ENCODE measurements at regions not wholly inside any gene's neighbourhood (a gene's known extent, or its start where the extent isn't known, plus 50 kb on each side); places are given as distances from the start of the nearest gene placed in this dataset.

DNA sequence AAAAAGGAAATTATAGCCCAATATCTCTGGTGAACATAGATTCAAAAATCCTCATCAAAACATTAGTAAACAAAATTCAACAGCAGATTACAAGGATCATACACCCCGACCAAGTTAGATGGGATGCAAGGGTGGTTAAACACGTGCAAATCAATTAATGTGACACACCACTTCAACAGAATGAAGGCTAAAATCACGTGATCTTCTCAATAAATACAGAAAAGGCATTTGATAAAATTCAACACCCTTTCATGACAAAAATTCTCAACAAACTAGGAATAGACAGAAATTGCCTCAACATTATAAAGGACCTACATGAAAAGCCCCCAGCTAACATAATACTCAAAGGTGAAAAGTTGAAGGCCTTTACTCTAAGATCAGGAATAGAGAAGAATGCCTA, 590.8 kb upstream of the FZD8 start:
- H3K27ac ChIP-seq, result no peak overlapping the region
- H3K36me3 ChIP-seq, result no peaks in the 10 kb centered on the region
- no peak overlapping the region for H3K4me3 ChIP-seq
- TF ChIP-seq, protein P1, sequence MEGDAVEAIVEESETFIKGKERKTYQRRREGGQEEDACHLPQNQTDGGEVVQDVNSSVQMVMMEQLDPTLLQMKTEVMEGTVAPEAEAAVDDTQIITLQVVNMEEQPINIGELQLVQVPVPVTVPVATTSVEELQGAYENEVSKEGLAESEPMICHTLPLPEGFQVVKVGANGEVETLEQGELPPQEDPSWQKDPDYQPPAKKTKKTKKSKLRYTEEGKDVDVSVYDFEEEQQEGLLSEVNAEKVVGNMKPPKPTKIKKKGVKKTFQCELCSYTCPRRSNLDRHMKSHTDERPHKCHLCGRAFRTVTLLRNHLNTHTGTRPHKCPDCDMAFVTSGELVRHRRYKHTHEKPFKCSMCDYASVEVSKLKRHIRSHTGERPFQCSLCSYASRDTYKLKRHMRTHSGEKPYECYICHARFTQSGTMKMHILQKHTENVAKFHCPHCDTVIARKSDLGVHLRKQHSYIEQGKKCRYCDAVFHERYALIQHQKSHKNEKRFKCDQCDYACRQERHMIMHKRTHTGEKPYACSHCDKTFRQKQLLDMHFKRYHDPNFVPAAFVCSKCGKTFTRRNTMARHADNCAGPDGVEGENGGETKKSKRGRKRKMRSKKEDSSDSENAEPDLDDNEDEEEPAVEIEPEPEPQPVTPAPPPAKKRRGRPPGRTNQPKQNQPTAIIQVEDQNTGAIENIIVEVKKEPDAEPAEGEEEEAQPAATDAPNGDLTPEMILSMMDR (IDR thresholded peaks at IDR 0.05 in 4 of 5, conservative IDR thresholded peaks at IDR 0.05 in 1 of 5), result no peak
- no peak for TF ChIP-seq POLR2A (IDR thresholded peaks at IDR 0.05)
- DNase-seq (no peak), ATAC-seq (no peak)
- in situ Hi-C loops (cut with MboI; ENCODE audit: low sequenced_read_pairs in 4 of 4) (no loop called here), intact Hi-C loops (cut with DNase I; ENCODE audit: low total_unique reads) (no loop called here)
- no peaks in the 10 kb centered on the region for H3K4me1 ChIP-seq
- no peaks in the 10 kb centered on the region for H3K9me3 ChIP-seq
- no peaks in the 10 kb centered on the region for H3K27me3 ChIP-seq

DNA sequence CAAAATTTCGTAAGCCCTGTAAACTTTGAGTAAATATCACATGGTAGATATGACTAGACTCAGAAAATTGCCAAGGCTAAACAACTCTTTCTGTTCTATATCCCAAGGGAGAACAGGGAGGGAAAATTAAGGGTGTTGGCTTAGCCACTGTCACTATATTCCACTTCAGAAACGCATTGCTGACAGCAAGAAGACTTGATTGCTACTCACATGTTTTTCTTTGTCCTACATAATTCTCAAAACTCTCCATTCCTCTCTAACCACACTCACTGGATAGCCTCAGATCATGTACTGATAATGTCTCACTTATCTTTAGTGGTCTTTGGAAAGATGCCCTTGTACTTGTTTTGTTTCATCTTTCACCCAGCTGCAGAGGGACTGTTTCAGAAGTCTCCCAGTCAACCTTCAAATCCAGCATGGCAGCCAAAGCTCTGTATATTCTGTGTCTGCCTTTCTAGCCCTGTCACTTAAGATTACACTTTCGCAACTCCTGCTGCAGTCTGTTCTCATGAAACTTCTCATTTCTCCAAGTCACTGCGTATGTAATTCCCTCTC, 582.4 kb upstream of the FZD8 start:
- Histone ChIP-seq H3K27me3 (no peaks in the 10 kb centered on the region), H3K27ac (no peak overlapping the region), H3K36me3 (no peaks in the 10 kb centered on the region), H3K4me3 (no peak overlapping the region), H3K4me1 (no peaks in the 10 kb centered on the region), H3K9me3 (no peaks in the 10 kb centered on the region)
- intact Hi-C loops (cut with DNase I; ENCODE audit: low total_unique reads) (no loop called here), in situ Hi-C loops (cut with MboI; ENCODE audit: low sequenced_read_pairs in 4 of 4) (no loop called here)
- no peak for ATAC-seq
- TF ChIP-seq, protein P1 (IDR thresholded peaks at IDR 0.05 in 4 of 5, conservative IDR thresholded peaks at IDR 0.05 in 1 of 5), result no peak
- no peak for TF ChIP-seq POLR2A (IDR thresholded peaks at IDR 0.05)
- no peak for DNase-seq

DNA sequence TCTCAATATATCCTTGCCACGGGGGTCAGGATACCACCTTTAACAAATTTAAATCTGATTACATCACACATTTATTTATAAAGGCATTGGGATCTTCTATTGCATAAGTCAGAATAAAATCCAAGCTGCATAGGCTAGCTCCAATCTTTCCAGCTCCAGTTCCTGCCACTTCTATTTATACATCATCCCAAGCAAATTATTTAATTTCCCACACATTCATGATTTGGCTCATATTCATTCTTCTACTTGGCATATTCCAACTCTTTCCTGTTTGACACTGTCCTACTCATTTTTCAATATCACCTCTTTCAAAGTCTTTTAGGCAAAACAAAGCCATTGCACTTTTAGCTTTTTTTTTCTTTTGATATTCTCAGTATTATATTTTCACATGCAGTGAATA, 579.0 kb upstream of the FZD8 start:
- Histone ChIP-seq H3K27me3 (no peaks in the 10 kb centered on the region), H3K27ac (no peak overlapping the region), H3K36me3 (no peaks in the 10 kb centered on the region), H3K4me3 (no peak overlapping the region), H3K9me3 (no peaks in the 10 kb centered on the region), H3K4me1 (no peaks in the 10 kb centered on the region)
- no peak for ATAC-seq
- in situ Hi-C loops (cut with MboI; ENCODE audit: low sequenced_read_pairs in 4 of 4), result no loop called here
- intact Hi-C loops (cut with DNase I; ENCODE audit: low total_unique reads), result no loop called here
- TF ChIP-seq, protein P1 (IDR thresholded peaks at IDR 0.05 in 4 of 5, conservative IDR thresholded peaks at IDR 0.05 in 1 of 5), result no peak
- TF ChIP-seq POLR2A (IDR thresholded peaks at IDR 0.05), result no peak
- DNase-seq, result no peak

DNA sequence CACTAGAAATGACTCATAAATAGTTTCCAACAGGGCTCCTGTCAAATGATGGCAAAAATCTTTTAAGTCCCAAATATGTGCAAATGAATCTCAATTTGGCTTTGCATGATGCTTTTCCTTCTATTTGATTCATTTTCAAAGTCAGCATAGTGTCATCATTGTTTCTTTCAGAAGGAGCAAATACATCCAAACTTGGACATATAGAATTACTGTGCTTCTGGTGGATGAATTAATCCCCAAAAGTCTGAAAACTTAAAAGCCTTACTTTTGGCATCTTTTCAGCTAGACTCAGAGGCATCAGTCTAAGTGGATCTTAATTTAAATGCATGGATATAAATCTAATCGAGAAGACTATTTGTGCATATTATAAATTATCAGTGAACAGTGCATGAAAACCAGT, 578.1 kb upstream of the FZD8 start:
- intact Hi-C loops (cut with DNase I; ENCODE audit: low total_unique reads), result no loop called here
- ATAC-seq (no peak), DNase-seq (no peak)
- Histone ChIP-seq H3K36me3 (no peaks in the 10 kb centered on the region), H3K9me3 (no peaks in the 10 kb centered on the region), H3K4me1 (no peaks in the 10 kb centered on the region), H3K27me3 (no peaks in the 10 kb centered on the region), H3K27ac (no peak overlapping the region), H3K4me3 (no peak overlapping the region)
- in situ Hi-C loops (cut with MboI; ENCODE audit: low sequenced_read_pairs in 4 of 4), result no loop called here
- no peak for TF ChIP-seq POLR2A (IDR thresholded peaks at IDR 0.05)
- TF ChIP-seq, protein P1 (IDR thresholded peaks at IDR 0.05 in 4 of 5, conservative IDR thresholded peaks at IDR 0.05 in 1 of 5), result no peak

DNA sequence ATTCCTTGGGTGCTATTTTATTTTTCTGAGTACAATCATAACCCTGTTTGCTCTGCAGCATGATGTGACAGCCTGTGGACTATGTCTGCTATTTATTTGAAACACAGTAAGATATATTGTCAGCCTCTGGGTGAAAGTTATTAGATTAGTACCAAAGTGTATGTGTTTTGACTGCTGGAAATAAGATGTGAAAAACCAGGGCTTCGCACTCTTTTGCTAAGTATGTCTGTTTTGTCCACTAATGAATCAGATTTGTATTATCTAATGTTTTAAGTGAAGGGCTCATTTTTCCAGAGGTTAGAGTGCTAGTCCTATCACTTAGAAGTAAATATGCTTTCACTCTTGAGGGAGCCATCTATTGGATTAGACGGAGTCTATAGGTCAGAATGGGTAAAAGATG, 569.8 kb upstream of the FZD8 start:
- DNase-seq, result no peak
- in situ Hi-C loops (cut with MboI; ENCODE audit: low sequenced_read_pairs in 4 of 4), result no loop called here
- no peak for ATAC-seq
- H3K36me3 ChIP-seq, result no peaks in the 10 kb centered on the region
- H3K27me3 ChIP-seq, result no peaks in the 10 kb centered on the region
- H3K9me3 ChIP-seq, result no peaks in the 10 kb centered on the region
- TF ChIP-seq, protein P1 (IDR thresholded peaks at IDR 0.05 in 4 of 5, conservative IDR thresholded peaks at IDR 0.05 in 1 of 5), result no peak
- TF ChIP-seq POLR2A (IDR thresholded peaks at IDR 0.05), result no peak
- no peaks in the 10 kb centered on the region for H3K4me1 ChIP-seq
- H3K4me3 ChIP-seq, result no peak overlapping the region
- intact Hi-C loops (cut with DNase I; ENCODE audit: low total_unique reads), result no loop called here
- no peak overlapping the region for H3K27ac ChIP-seq

Data from gastrocnemius medialis (tissue), 4 donors.